K562 (cell line): ENCODE measurements at regions not wholly inside any gene's neighbourhood (a gene's known extent, or its start where the extent isn't known, plus 50 kb on each side); places are given as distances from the start of the nearest gene placed in this dataset.

Source experiments
- DDX20 ChIP-seq: fragments of 450-650 bp; IDR thresholded peaks from 2 replicates; pipeline ENCODE4 v1.6.1; 2016; ENCODE audit warnings: missing genetic modification characterization, low read depth, mild to moderate bottlenecking, missing compliant biosample characterization, moderate library complexity
- GABPA ChIP-seq: fragments of 200-800 bp; sonication (Bioruptor generic); conservative IDR thresholded peaks from 2 replicates; pipeline ENCODE4 v1.6.1; 2016; ENCODE audit warnings: low read depth, missing genetic modification characterization, missing compliant biosample characterization
- MAX ChIP-seq: sonication (generic); formaldehyde crosslinking; IDR thresholded peaks from 2 replicates; pipeline ENCODE4 v1.9.0; 2022; ENCODE audit warnings: mild to moderate bottlenecking, missing genetic modification reagents
- PTRF ChIP-seq: fragments of 450-650 bp; IDR thresholded peaks from 2 replicates; pipeline ENCODE4 v1.6.1; 2016; ENCODE audit warnings: mild to moderate bottlenecking, missing genetic modification characterization, missing compliant biosample characterization
- USF1 ChIP-seq: sonication (generic); formaldehyde crosslinking; IDR thresholded peaks from 2 replicates; pipeline ENCODE4 v1.9.0; 2022; ENCODE audit warnings: mild to moderate bottlenecking, missing genetic modification reagents
- ZBTB40 ChIP-seq, 2 experiments: fragments of 450-650 bp in 1 of 2; sonication (generic) in 1 of 2; formaldehyde crosslinking in 1 of 2; IDR thresholded peaks; 2 replicates each; pipeline versions ENCODE4 v1.7.1 to v1.9.0; 2016 to 2022; ENCODE audit warnings: inconsistent platforms in 1 of 2, mild to moderate bottlenecking in 1 of 2, missing genetic modification reagents in 1 of 2
- ZNF589 ChIP-seq: fragments of 200-800 bp; sonication (Bioruptor generic); IDR thresholded peaks from 2 replicates; pipeline ENCODE4 v1.6.1; 2016; ENCODE audit warnings: low read depth, missing genetic modification characterization, missing compliant biosample characterization

GRCh38 chr3:177597311-177598096 lies 400.2 kb upstream of the TBL1XR1 start (continued):
- peak; percentile 41; the same call in 1 of the 2 replicates for TF ChIP-seq ZBTB40 (IDR thresholded peaks at IDR 0.05)
- no peak for TF ChIP-seq ZBTB40 (CRISPR knock-in tag; IDR thresholded peaks at IDR 0.05)
- TF ChIP-seq USF1 (CRISPR knock-in tag), result no peak
- TF ChIP-seq DDX20 (tag), result peak; percentile 59; the same call in 1 of the 2 replicates
- TF ChIP-seq MAX, result no peak
- no peak for TF ChIP-seq PTRF (tag)
- peak; percentile 67 for TF ChIP-seq GABPA (tag)
- TF ChIP-seq ZNF589 (CRISPR knock-in tag), result peak; percentile 83; the same call in 1 of the 2 replicates
